Stromal cell of bone marrow (primary cell): ENCODE measurements at regions not wholly inside any gene's neighbourhood (a gene's known extent, or its start where the extent isn't known, plus 50 kb on each side); places are given as distances from the start of the nearest gene placed in this dataset.
"Not testable (repeated sequence)": the region's sequence is repeated elsewhere in the genome, so short reads cannot be mapped to it uniquely, and the experiment has no call there.

ENCODE experiments used
- DNase-seq: peaks from one replicate; pipeline ENCODE4 v3.0.0-alpha.2; 2012; ENCODE audit warnings: low read depth

DNA sequence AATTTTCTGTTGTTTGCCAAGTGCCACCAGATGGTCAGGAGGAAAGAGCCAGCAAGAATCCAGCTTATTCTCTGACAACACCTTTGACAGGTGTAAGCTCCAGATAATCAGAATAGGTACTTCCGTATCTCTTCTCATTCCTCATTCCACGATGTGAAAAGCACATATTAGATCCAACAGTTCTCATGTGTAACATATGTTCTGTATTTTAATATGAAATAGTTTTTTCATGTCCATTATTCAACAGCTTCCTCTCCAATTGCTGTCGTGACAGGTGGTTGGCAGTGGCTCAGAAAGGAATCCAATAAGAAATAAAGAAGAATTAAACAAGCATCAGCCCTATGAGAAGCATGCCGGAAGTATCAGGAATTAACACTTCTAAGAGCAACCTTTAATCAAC is 1624.7 kb downstream of the MRPL39 start:
- no peak for DNase-seq

DNA sequence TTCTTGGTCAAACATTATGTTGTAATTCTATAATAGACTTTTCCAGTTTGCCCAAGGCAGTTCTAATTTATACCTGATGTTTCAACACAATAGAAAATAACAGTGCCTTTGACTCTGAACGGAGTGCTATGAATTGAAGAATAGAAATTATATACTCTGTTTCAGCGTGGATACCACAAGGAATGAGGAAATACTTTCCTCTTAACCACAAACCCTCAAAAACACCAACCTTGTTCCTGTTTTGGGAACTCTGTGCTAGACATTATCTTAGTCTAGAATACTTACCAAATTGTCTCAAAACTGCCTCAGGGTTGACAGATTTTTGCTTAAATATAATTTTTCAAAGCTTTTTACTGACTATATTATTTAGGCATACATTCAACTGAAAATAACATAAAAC is 1629.3 kb downstream of the MRPL39 start:
- DNase-seq, result no peak

DNA sequence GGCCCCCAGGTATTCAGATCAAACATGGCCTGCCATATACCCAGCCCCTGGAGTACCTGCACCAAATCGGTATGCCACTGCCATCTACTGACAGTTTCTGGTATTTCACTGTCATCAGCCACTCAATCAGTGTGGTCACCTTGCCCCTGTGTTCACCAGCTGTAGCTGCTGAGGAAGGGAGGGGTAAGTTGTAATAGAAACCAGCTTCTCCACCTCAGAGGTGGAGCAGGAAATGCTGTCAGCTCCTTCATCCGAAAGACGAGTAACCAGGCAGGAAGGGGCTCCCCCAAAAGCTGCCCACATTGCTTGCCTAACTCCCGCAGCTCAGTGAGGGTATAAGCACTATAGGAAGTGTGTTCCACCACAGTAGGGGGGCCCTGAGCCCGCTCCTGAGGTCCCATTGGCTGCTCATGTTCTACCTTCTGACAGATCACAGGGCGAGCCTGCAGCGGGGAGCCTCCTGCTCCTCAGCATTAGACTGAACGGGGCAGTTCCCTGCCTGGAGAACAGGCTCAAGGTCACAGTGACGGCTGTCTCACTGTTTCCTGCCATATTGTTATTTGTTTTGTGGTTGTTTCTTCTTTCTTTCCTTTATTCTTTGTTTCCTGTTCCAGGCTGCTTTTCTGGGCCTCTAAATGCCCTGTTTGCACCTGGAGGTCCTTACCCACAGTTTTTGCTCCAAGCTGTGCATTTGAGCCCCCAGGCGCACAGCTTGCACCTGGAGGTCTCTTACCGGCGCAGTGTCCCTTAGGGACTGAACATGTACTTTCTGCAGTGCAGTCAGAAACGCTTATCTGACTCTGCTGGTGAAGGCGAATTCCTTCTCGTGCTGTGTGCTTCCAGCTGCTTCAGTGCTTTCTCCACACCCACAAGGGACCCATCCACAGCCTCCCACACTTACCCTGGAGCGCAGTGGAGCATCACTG is 1638.3 kb downstream of the MRPL39 start:
- DNase-seq, result no peak

DNA sequence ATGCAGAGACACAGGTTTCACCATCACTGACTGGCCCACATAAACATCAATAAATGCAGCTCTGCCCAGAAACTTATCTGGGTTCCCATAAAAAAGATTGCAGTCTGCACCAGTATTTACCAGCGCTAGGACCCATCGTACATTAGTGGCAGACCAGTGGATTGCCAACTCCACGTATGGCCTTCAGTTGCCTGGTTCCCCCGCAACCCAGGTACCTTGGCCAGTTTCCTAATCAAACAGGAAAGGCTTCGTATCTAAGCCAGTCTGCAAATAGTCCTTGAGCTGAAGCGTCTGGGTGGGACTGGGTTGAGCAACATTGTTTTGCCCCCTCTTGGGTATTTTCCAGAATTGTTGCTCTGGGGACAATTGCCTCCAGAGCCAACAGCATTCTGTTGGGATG is 1639.3 kb downstream of the MRPL39 start:
- DNase-seq, result no peak

DNA sequence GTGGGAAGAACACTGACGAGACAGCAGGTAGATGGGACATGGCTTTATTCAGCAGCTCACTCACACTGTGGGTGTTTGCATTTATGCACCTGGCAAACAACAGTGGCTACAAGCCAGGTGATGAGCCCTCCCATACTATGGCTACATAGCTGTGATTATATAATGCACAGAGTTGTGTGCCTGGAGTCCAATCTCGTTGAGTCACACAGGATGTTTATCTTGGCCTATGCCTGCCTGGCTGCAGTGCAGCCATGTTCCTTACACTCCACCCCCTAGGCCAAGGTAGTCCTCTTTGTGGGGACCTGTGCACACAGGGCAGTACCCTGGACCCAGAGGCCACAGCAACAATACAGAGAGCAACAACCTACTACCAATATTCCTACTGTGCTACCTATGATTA is 1643.8 kb downstream of the MRPL39 start:
- DNase-seq, result no peak

DNA sequence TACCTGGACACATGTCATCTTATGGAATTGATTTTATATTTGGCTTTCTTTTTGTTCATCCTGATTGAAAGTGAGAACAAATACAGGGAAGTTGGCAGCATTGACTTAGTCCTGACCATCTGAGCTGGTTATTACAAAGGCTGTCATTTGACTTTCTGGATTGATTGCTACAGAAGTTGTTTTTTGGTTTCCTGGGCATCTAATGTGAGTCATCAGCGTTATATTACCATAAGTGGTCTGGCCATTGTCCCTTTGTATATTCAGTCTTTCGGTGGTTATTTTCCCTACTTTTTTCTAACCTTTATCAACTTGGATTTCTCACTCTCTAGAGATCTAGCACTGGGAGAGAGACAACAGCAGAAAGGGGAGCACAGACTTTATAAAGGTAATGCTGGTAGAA is 1646.5 kb downstream of the MRPL39 start:
- DNase-seq, result no peak

DNA sequence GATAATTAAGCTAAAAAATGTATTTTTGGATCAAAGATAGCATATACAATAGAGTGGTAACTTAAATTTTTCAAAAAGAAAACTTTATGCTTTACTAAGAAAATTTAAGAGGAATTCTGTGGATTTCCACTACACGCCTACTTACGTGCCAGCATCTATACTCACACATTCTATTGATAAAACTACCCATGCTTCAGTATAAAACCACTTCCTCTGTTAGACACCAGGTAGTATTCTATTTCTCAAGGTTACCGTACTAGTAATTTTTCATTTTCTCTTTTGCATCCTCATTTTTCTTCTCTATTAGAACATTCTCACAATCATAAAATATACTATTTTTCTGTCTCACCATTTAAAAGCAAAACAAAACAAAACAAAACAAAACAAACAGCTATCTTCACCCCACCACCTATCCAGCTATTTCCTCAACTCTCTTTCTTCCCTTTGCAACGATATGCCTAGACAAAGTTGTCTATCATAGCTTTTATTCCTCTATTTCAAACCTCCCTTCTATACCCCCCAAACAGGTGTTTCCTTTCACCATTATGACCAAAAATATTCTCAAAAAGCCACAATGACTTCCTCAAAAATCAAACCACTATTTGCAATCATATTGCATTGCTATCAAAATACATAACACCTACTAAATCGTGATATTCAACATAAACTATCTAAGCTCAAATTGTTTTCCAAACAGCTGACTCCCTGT is 1652.0 kb downstream of the MRPL39 start:
- no peak for DNase-seq

DNA sequence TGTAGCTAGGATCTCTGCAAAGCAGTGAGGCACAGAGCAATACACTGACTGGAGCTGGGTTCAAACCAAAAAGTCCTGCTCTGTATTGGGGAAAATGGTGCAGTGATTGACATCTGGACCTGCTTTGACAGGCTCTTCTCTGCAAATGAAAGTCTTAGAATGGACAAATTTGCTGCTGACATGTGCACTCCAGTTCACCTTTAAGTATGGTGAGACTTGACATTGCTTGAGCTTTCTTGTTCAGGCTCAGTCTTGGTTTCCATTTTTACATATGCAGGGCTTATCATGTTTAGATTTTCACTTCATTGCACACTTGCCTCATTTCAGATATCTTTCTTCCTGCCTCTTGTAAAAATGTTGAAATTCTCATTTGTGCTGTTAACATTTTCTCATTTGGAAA is 1655.0 kb downstream of the MRPL39 start:
- no peak for DNase-seq

DNA sequence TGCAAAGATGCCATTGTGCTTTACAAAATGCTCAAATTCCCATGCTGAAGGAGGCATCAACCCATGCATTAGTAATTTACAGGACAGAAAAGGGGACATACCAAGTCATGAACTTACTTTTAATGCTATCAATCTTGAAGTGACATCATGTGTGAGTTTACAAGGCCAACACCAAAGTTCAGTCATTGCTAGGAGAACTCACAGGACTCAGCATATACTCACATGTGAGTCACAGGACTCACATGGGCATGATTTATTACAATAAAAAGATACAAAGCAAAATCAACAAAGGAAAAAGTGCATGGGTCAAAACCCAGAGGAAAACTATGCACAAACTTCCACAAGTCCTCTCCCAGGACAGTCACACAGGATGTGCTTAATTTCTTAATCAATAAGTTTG is 1656.0 kb downstream of the MRPL39 start:
- DNase-seq, result no peak

DNA sequence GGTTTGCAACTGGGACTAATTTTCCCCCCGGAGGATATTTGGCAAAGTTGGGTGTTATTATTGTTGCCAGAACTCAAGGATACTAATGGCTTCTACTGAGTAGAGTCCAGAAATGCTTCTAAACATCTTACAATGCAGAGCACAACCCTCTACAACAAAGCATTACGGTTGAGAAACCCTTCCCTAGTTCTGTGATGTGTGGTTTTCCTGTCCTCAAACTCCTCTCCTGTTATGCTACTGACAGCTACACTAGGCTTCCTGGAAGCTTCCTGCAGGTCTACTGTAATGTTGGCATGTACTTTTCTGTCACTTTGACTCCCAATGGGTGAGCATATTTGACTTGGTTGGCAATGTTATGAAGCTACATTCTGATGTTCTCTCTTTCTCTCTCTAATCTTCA is 1656.9 kb downstream of the MRPL39 start:
- no peak for DNase-seq

DNA sequence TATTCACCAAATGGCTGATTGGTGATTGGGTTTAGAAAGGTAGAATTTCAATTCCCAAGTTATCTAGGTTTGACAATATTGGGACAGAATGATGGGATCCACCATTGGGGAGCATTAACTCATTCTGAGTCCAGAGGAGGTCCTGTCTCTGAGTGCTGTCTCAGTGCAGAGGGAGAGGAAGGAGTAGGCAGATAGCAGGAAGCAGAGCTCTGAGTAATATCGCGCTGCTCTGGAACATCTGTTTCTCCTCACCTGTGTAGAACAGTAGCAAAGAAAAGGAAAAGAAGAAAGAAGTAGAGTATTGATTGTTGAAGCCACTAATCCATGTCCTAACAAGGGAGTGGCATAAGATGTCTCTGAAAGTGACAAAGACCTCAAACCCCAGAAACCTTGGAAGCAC is 1657.8 kb downstream of the MRPL39 start:
- DNase-seq, result no peak

DNA sequence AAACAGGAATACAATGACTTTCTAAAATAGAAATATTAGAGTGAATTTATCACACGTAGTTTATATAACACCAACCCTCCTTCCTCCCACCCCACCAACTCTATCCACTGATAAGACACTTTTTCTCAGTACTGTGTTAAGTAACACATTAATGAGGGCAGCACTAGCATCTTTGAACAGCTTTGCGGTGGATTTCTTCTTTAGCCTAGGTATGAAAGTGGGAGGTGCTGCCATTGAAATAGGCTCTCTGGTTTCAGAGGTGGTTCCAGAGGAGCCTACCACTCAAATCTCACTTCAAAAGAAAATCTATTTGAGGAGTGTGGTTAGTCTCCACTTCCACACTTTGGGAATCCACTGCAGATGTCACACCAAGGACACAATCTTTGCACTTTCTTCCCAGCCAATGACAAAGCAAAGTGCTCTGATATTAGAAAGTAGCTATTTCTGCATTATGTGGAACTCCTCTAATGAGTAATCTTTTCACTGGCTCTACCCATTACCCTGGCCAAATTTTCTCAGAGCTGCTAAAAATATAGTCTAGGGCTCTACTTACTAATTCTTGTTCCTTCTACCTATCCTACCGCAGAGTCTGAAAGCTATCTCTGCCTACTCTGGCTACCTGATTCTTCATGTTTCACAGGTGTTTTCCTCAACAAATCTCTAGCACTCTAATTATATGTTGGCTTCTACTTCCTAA is 1667.8 kb downstream of the MRPL39 start:
- no peak for DNase-seq

DNA sequence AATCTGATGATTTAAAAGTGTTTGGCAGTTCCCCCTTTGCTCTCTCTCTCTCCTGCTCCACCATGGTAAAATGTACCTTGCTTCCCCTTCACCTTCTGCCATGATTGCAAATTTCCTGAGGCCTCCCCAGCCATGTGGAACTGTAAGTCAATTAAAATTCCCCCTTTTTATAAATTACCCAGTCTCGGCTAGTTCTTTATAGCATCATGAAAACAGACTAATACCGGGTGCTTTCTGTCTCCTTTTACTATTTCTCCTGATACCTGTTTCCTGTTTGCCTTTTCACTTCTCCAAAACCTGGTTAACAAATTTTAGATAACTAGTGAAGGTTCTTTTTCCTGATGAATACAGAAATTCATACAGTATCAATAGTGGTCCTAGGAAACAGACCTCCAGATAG is 1670.3 kb downstream of the MRPL39 start:
- DNase-seq, result no peak

DNA sequence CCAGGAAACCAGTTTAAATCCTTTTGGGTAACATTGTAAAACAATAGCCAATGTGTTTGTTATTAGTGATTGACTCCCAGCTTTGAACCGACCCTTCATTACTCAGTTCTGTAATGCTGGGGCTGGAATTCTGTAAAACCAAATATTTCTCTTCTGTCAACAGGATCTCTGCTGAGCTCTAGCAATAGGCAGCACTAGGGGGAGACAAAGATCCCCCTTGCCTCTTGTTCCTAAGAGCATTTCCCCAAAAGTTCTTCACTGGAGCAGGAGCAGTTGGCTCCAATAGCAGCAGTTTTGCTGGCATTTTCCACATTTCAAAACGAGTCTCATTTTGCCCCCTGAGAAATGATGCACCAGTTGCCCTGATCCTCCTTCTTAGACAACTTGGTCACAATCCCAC is 1671.1 kb downstream of the MRPL39 start:
- no peak for DNase-seq

DNA sequence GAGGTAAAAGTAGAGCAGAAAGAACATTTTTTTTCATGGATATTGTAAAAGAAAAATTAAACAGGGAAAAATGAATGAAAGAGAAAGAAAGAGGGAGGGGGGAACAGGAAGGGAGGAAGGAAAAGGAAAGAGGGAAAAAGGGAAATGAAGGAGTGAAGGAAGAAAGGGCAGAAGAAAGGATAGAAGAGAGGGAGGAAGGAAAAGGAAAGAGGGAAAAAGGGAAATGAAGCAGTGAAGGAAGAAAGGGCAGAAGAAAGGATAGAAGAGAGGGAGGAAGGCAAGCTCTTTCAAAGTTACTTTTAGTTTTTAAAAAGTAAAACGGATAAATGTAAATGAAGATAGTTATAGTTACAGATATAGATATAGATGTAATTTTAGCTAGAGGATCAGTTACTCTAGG is 1676.7 kb downstream of the MRPL39 start:
- no peak for DNase-seq

DNA sequence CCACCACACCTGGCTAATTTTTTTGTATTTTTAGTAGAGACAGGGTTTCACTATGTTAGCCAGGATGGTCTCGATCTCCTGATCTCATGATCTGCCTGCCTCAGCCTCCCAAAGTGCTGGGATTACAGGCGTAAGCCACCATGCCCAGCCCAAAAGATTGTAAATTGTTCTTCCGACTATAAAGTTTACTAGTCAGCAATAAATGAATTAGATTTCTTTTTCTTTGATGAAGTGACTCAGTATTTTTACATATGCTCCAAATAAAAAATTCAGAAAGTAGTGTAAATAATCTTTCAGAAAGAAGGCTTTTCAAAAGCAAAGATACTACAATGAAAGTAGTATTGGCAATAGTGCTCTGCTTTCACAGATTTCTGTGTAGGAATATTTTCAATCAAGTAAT is 1680.9 kb downstream of the MRPL39 start:
- DNase-seq, result not testable (repeated sequence)

DNA sequence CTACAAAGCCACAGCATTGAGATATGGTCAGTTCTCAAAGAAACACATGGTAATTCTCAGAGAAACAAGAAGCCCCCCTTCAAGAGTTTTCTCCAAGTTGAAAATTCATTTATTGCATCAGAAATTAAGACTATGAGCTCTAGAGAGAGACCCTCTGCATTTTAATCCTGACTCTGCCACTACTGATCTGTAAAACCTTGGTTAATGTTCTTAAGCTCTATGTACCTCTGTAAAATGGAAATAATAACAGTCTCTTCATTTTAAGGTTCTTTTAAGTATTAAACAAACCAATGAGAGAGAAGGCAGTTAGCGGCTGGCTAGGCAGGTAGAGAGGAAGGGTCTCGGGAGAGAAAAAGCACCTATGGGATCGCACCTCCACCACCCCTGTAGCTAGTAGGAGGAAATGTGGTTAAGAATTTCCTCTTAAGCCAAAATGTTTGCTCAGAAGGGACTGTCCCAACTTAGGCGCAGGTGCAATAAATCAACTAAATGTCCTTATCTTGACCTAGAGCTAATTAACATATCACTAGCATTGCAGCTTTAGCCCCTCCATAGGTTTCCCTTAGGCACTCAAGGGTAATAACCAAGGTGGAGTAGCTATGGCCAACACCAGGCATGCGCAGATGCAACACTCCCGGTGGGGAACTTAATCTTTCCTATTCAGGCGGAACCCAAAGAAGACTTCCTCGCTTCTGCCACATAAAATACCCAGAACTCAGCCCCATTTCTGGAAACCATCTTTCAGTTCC is 1685.4 kb downstream of the MRPL39 start:
- DNase-seq, result no peak

DNA sequence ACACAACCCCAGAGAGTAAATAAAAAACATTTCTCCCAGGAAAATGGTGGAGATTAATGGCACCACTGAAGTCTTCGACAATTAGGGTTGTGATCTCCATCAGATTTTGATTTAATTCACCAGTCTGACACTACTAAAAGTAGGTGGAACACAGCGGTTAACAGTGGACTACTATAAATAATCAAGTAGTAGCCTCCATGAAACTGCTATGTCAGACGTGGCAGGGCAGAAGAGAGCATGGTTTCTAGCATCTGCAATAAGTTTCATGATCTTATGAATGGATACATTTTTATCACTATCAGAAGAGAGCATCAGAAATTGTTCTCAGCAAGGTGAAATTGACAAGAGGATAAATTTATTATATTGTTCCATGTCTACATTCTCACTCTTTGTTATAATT is 1706.6 kb downstream of the MRPL39 start:
- DNase-seq, result no peak

DNA sequence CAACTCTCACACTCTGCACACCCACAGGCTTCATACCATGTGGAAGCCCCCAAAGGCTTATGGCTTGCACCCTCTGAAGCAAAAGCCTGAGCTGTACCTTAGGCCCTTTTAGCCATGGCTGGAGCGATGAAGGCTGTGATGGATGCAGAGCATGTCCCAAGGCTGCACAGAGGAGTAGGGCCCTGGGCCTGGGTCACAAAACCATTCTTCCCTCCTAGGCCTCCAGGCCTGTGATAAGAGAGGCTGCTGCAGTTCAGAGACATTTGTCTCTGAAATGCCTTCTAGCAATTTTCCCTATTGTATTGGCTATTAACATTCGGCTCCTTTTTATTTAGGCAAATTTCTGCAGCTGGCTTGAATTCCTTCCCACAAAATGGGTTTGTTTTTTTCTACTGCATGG is 1707.7 kb downstream of the MRPL39 start:
- no peak for DNase-seq

DNA sequence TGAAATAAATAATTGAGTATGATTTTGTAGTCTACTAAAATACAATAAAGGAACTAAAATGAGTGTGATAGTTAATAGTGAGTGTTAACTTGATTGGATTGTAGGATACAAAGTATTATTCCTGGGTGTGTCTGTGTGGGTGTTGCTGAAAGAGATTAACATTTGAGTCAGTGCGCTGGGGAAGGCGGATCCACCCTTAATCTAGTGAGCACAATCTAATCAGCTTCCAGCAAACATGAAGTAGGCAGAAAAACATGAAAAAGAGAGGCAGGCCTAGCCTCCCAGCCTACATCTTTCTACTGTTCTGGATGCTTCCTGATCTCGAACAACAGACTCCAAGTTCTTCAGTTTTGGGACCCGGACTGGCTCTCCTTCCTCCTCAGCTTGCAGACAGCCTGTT is 1716.6 kb downstream of the MRPL39 start:
- no peak for DNase-seq

DNA sequence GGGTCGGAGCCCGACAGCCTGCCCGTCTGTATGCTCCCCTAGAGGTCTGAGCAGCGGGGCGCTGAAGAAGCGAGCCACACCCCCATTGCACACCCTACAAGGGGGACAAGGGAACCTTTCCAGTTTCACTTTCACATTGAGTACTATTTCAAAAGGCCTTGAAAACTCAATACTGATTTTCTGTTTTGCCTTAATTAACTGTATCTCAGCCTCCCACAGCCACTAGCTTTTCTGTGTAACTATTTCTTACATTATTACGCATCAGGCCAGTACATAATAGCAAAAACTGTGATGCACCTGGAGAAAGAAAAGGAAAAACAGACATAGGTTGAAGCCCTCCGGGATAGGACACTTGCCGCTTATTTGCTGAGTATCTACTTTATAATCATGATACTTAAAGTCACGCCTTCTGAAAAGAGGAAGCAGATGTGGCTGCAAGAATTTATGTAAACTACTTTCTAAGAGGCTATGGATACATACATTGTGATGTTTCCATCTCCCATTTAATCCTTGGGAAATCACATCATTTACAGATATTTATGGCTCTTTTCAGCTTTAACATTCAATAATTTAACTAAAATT is 1719.5 kb downstream of the MRPL39 start:
- no peak for DNase-seq
